ENCODE measurements at regions not wholly inside any gene's neighbourhood (a gene's known extent, or its start where the extent isn't known, plus 50 kb on each side); places are given as distances from the start of the nearest gene placed in this dataset.

DNA sequence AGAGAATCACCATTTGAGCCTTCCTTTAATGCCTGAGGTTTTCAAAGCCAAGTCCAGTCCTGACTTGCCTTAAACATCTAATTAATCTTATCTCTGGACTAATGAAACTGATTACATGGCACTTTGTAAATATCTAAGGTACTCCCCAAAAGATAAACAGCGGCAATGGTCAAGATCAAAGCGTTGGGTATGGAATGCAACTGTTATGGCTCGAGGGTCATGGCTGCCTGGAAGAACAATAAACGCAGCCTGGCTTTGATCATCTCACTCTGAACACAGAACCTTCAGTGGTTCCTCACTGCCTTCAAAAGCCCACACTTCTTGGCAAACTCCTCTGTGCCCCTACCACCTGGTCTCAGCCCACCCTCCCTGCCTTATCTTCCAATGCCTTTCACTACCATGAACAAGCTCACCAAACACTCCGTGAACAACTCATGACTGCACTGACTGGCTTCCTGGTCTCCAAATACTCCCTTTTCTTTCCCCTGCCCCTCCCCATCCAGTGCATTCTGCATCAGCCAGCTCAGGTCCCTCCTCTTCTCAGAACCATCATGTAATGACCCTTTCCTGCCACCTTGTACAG lies 150.2 kb upstream of the NFE2L3 start:
- TF ChIP-seq, protein P1, sequence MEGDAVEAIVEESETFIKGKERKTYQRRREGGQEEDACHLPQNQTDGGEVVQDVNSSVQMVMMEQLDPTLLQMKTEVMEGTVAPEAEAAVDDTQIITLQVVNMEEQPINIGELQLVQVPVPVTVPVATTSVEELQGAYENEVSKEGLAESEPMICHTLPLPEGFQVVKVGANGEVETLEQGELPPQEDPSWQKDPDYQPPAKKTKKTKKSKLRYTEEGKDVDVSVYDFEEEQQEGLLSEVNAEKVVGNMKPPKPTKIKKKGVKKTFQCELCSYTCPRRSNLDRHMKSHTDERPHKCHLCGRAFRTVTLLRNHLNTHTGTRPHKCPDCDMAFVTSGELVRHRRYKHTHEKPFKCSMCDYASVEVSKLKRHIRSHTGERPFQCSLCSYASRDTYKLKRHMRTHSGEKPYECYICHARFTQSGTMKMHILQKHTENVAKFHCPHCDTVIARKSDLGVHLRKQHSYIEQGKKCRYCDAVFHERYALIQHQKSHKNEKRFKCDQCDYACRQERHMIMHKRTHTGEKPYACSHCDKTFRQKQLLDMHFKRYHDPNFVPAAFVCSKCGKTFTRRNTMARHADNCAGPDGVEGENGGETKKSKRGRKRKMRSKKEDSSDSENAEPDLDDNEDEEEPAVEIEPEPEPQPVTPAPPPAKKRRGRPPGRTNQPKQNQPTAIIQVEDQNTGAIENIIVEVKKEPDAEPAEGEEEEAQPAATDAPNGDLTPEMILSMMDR (IDR thresholded peaks at IDR 0.05), result no peak
- no peak for TF ChIP-seq POLR2A (IDR thresholded peaks at IDR 0.05)
